Thoracic aorta (tissue), 2 donors: ENCODE measurements at regions not wholly inside any gene's neighbourhood (a gene's known extent, or its start where the extent isn't known, plus 50 kb on each side); places are given as distances from the start of the nearest gene placed in this dataset.
"Not testable (repeated sequence)": the region's sequence is repeated elsewhere in the genome, so short reads cannot be mapped to it uniquely, and the experiment has no call there.

Experiments used
- ATAC-seq: fragments of 150-250 bp; one replicate; pipeline ENCODE4 v1.8.0; 2017; ENCODE audit warnings: low read depth; ENCODE audit not compliant: insufficient number of reproducible peaks, low FRiP score
- DNase-seq: peaks from one replicate; pipeline ENCODE4 v3.0.0-alpha.2; 2020; ENCODE audit warnings: low spot score
- H3K27ac ChIP-seq, 2 donors: fragments of 200-600 bp; sonication (generic); 1 replicate in 1 of 2; 2 replicates in 1 of 2; pipeline ENCODE4 v1.5.1; 2016; ENCODE audit warnings: mild to moderate bottlenecking in 2 of 2, moderate library complexity in 2 of 2
- H3K27me3 ChIP-seq: fragments of 200-600 bp; sonication (generic); replicated peaks from 2 replicates; pipeline ENCODE4 v1.6.0; 2016; ENCODE audit warnings: mild to moderate bottlenecking; ENCODE audit not compliant: insufficient read depth
- H3K36me3 ChIP-seq: fragments of 200-600 bp; sonication (generic); one replicate; pipeline ENCODE4 v1.5.1; 2016
- H3K4me1 ChIP-seq, 2 donors: fragments of 200-600 bp; sonication (generic); 1 replicate in 1 of 2; 2 replicates in 1 of 2; pipeline versions ENCODE4 v1.5.1 to v1.6.0; 2016; ENCODE audit warnings: low read depth in 2 of 2, mild to moderate bottlenecking in 1 of 2; ENCODE audit not compliant: control insufficient read depth in 1 of 2
- H3K4me3 ChIP-seq: fragments of 200-600 bp; sonication (generic); 2 replicates; pipeline ENCODE4 v1.5.1; 2016; ENCODE audit warnings: mild to moderate bottlenecking
- H3K9me3 ChIP-seq: fragments of 200-600 bp; sonication (generic); 2 replicates; pipeline ENCODE4 v1.5.1; 2016
- CTCF ChIP-seq: fragments of 200-600 bp; sonication (generic); IDR thresholded peaks from one replicate; pipeline ENCODE4 v1.5.1; 2019; ENCODE audit warnings: antibody characterized with exemption

- DNase-seq: no peak
- no peaks in the 10 kb centered on the region for H3K36me3 ChIP-seq
- H3K9me3 ChIP-seq: no peaks in the 10 kb centered on the region
- H3K4me3 ChIP-seq: no peak overlapping the region
- no peaks in the 10 kb centered on the region for H3K4me1 ChIP-seq
- TF ChIP-seq CTCF: no peak
- ATAC-seq: no peak
- no peak overlapping the region for H3K27ac ChIP-seq
- no peaks in the 10 kb centered on the region for H3K27me3 ChIP-seq
These were observed 81.1 kb upstream of the RORB start for GRCh38 chr9:74415995-74416394.

- ATAC-seq, H3K27ac ChIP-seq, H3K27me3 ChIP-seq, DNase-seq, H3K9me3 ChIP-seq, H3K36me3 ChIP-seq, H3K4me1 ChIP-seq, H3K4me3 ChIP-seq: not testable (repeated sequence)
These were observed 72.6 kb upstream of the RORB start for GRCh38 chr9:74424488-74424887.

GRCh38 chr9:74431467-74431866 lies 65.7 kb upstream of the RORB start:
- Histone ChIP-seq H3K36me3 (no peaks in the 10 kb centered on the region), H3K9me3 (no peaks in the 10 kb centered on the region), H3K27ac (no peak overlapping the region), H3K4me1 (no peaks in the 10 kb centered on the region), H3K27me3 (no peaks in the 10 kb centered on the region), H3K4me3 (no peak overlapping the region)
- ATAC-seq (no peak), DNase-seq (no peak)
- no peak for TF ChIP-seq CTCF

GRCh38 chr9:74443036-74443750 lies 53.9 kb upstream of the RORB start:
- Histone ChIP-seq H3K36me3 (no peaks in the 10 kb centered on the region), H3K4me1 (no peaks in the 10 kb centered on the region), H3K4me3 (no peak overlapping the region), H3K27me3 (no peaks in the 10 kb centered on the region), H3K9me3 (no peaks in the 10 kb centered on the region), H3K27ac (no peak overlapping the region)
- no peak for TF ChIP-seq CTCF
- ATAC-seq (no peak), DNase-seq (no peak)

GRCh38 chr9:74444369-74444768 lies 52.8 kb upstream of the RORB start:
- Histone ChIP-seq H3K4me3 (no peak overlapping the region), H3K27me3 (no peaks in the 10 kb centered on the region), H3K27ac (no peak overlapping the region), H3K4me1 (no peaks in the 10 kb centered on the region), H3K36me3 (no peaks in the 10 kb centered on the region), H3K9me3 (no peaks in the 10 kb centered on the region)
- no peak for ATAC-seq
- DNase-seq: no peak
- no peak for TF ChIP-seq CTCF
